ENCODE measurements at regions not wholly inside any gene's neighbourhood (a gene's known extent, or its start where the extent isn't known, plus 50 kb on each side); places are given as distances from the start of the nearest gene placed in this dataset.

DNA sequence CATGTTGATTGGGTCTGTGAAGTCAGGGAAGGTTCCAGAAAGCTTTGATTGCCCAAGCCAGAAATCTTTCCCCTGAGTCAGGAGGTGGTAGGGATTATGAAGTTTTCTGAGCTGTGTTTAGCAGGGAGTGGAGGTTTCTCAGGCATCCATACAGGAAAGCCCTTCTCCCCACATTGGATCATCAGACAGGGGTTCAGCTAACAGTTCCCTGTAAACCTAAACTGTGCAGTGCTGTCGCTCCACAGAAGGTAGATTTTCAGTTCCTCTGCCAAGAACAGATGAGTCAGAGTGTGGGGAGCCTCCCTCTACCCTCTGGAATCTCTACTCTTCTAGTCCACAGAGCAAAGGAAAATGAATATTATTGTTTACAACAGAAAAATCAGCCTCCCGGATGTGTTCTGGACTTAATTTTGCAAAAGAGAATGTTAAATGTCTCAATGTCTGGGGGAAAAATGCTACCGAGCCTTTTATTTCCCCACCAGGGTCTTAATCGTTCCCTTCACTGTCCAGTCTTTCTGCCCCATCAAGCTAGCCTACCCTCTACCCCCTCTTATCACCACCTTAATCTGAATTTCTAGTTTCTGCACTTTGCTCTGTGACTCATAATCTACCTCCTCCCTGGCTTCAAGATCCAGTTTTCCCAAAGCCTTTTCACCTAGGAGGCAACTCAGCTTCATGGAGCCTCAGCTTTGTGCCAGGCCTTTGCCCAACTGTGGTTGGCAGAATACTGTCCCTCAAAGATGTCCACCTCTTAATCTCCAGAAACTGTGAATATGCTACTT lies 355.6 kb downstream of the PRDM2 start:
- intact Hi-C loops (cut with micrococcal nuclease) = no loop called here
- no peak for DNase-seq
- Histone ChIP-seq H3K36me3 (no peaks in the 10 kb centered on the region), H3K4me1 (no peaks in the 10 kb centered on the region), H3K4me3 (no peak overlapping the region), H3K27me3 (ENCODE audit: low read depth) (peaks cover 24% of the 10 kb centered on the region), H3K27ac (replicated peaks) (no peak overlapping the region), H3K9me3 (replicated peaks) (peaks cover 7% of the 10 kb centered on the region)
- TF ChIP-seq, protein P1, sequence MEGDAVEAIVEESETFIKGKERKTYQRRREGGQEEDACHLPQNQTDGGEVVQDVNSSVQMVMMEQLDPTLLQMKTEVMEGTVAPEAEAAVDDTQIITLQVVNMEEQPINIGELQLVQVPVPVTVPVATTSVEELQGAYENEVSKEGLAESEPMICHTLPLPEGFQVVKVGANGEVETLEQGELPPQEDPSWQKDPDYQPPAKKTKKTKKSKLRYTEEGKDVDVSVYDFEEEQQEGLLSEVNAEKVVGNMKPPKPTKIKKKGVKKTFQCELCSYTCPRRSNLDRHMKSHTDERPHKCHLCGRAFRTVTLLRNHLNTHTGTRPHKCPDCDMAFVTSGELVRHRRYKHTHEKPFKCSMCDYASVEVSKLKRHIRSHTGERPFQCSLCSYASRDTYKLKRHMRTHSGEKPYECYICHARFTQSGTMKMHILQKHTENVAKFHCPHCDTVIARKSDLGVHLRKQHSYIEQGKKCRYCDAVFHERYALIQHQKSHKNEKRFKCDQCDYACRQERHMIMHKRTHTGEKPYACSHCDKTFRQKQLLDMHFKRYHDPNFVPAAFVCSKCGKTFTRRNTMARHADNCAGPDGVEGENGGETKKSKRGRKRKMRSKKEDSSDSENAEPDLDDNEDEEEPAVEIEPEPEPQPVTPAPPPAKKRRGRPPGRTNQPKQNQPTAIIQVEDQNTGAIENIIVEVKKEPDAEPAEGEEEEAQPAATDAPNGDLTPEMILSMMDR (IDR thresholded peaks at IDR 0.05; ENCODE audit: borderline replicate concordance) = no peak

- no peaks in the 10 kb centered on the region for H3K4me1 ChIP-seq
- H3K27me3 ChIP-seq (ENCODE audit: low read depth) = peaks cover 27% of the 10 kb centered on the region
- peaks cover 7% of the 10 kb centered on the region for H3K9me3 ChIP-seq (replicated peaks)
- H3K27ac ChIP-seq (replicated peaks) = no peak overlapping the region
- no peaks in the 10 kb centered on the region for H3K36me3 ChIP-seq
- TF ChIP-seq, protein P1 (IDR thresholded peaks at IDR 0.05; ENCODE audit: borderline replicate concordance) = no peak
- intact Hi-C loops (cut with micrococcal nuclease) = no loop called here
- no peak for DNase-seq
- no peak overlapping the region for H3K4me3 ChIP-seq
These were observed 357.7 kb downstream of the PRDM2 start for GRCh38 chr1:14057640-14058039.

DNA sequence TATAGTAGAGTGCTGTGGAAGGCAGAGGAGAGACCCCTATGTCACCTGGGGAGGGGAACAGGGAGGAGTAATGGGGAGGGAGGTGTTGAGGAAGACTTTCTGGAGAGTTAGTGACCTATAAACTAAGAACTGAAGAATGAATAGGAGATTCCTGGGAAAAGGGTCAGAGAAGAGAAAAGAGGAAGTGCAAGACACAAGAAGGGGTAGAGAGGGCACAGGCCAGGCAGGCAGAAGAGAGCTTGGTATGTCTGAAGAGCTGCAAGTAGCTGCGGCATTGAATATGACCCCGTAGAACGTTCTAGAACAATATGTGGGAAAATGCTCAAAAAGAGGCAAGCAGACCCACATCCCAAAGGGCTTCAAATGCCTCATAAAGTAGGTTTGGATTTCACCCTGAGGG lies 361.2 kb downstream of the PRDM2 start:
- H3K4me1 ChIP-seq = no peaks in the 10 kb centered on the region
- intact Hi-C loops (cut with micrococcal nuclease) = no loop called here
- no peak overlapping the region for H3K27ac ChIP-seq (replicated peaks)
- no peak for DNase-seq
- H3K36me3 ChIP-seq = no peaks in the 10 kb centered on the region
- no peak overlapping the region for H3K4me3 ChIP-seq
- TF ChIP-seq, protein P1 (IDR thresholded peaks at IDR 0.05; ENCODE audit: borderline replicate concordance) = no peak
- peaks cover 22% of the 10 kb centered on the region for H3K27me3 ChIP-seq (ENCODE audit: low read depth)
- H3K9me3 ChIP-seq (replicated peaks) = peaks cover 7% of the 10 kb centered on the region

- H3K27me3 ChIP-seq (ENCODE audit: low read depth) = peaks cover 21% of the 10 kb centered on the region
- H3K9me3 ChIP-seq (replicated peaks) = peaks cover 7% of the 10 kb centered on the region
- H3K27ac ChIP-seq (replicated peaks) = no peak overlapping the region
- TF ChIP-seq, protein P1 (IDR thresholded peaks at IDR 0.05; ENCODE audit: borderline replicate concordance) = no peak
- H3K4me3 ChIP-seq = no peak overlapping the region
- intact Hi-C loops (cut with micrococcal nuclease) = no loop called here
- no peak for DNase-seq
- H3K36me3 ChIP-seq = no peaks in the 10 kb centered on the region
- H3K4me1 ChIP-seq = no peaks in the 10 kb centered on the region
These were observed 361.7 kb downstream of the PRDM2 start for GRCh38 chr1:14061722-14062121.

DNA sequence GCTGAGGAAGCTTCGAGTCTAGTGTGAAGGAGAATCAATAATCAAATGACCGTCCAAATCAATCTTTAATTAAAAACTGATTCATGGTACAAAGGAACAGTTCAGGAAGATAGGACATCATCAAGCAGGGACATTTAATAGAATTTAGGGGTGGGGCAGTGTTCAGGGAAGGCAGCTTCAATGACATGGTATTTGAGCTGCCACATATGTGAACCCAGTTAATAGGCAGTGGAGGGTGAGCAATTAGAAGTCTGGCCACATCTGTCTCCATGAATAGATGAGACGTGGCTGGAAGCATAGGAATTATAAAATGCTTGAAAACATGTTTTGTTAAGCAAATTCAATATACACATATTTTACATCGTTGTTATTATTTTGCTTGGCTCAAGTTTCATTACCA lies 362.7 kb downstream of the PRDM2 start:
- Histone ChIP-seq H3K36me3 (no peaks in the 10 kb centered on the region), H3K27me3 (ENCODE audit: low read depth) (peaks cover 30% of the 10 kb centered on the region), H3K27ac (replicated peaks) (no peak overlapping the region), H3K4me1 (no peaks in the 10 kb centered on the region), H3K4me3 (no peak overlapping the region), H3K9me3 (replicated peaks) (peaks cover 7% of the 10 kb centered on the region)
- no peak for DNase-seq
- TF ChIP-seq, protein P1 (IDR thresholded peaks at IDR 0.05; ENCODE audit: borderline replicate concordance) = no peak
- intact Hi-C loops (cut with micrococcal nuclease) = no loop called here

Measured in left ventricle myocardium inferior (tissue), 1 donor.